Endothelial cell of umbilical vein (primary cell): ENCODE measurements at regions not wholly inside any gene's neighbourhood (a gene's known extent, or its start where the extent isn't known, plus 50 kb on each side); places are given as distances from the start of the nearest gene placed in this dataset.

ENCODE experiments used
- BruUV-seq: library from RNA; stranded (reverse); fragments of 400-500 nt; replicated peaks from 2 replicates; lab custom pipeline; 2021; lab: Mats Ljungman, UMichigan
- CTCF ChIA-PET: fragments of 300-600, 350-600 bp; sonication (Branson Sonifier 250); formaldehyde crosslinking; loops from one replicate; lab custom pipeline; 2021; ENCODE audit warnings: antibody characterized with exemption, inconsistent platforms; lab: Charles Lee
- POLR2A ChIA-PET: fragments of 300-600, 350-600 bp; sonication (Branson Sonifier 250); formaldehyde crosslinking; loops from one replicate; lab custom pipeline; 2021; ENCODE audit warnings: antibody characterized with exemption, inconsistent platforms; lab: Charles Lee
- DNase-seq: peaks from one replicate; pipeline ENCODE4 v3.0.0-alpha.2; 2011; ENCODE audit warnings: low read depth, low spot score
- FAIRE-seq: peaks from 2 replicates; lab custom pipeline; 2011; peaks lifted over from hg19 to GRCh38; lab: Jason Lieb, UNC
- H2AFZ ChIP-seq: 2 replicates; pipeline ENCODE4 v1.6.0; 2012; ENCODE audit warnings: low read depth, low read length, control low read depth, inconsistent platforms
- H3K27ac ChIP-seq: 2 replicates; pipeline ENCODE4 v1.5.1; 2011; ENCODE audit warnings: low read depth, mild to moderate bottlenecking, control low read depth, low read length, moderate library complexity; ENCODE audit not compliant: insufficient read depth
- H3K27me3 ChIP-seq, 2 experiments: 2 replicates each; pipeline versions ENCODE4 v1.6.0 to v1.6.1; 2011; ENCODE audit warnings: low read length in 2 of 2, mixed read lengths in 1 of 2; ENCODE audit not compliant: control insufficient read depth in 2 of 2, insufficient read depth in 2 of 2
- H3K36me3 ChIP-seq, 2 experiments: 2 replicates in 1 of 2; 3 replicates in 1 of 2; pipeline ENCODE4 v1.5.1; 2011; ENCODE audit warnings: low read length in 2 of 2, mild to moderate bottlenecking in 1 of 2, moderate library complexity in 1 of 2; ENCODE audit not compliant: control insufficient read depth in 2 of 2, insufficient read depth in 2 of 2; ENCODE audit errors: extremely low read depth in 1 of 2
- H3K4me1 ChIP-seq: 3 replicates; pipeline ENCODE4 v1.5.1; 2011; ENCODE audit warnings: mild to moderate bottlenecking, low read length; ENCODE audit not compliant: control insufficient read depth, insufficient read depth; ENCODE audit errors: extremely low read depth
- H3K4me2 ChIP-seq: 2 replicates; pipeline ENCODE4 v1.6.1; 2011; ENCODE audit warnings: low read length, control low read depth, mixed read lengths; ENCODE audit not compliant: insufficient read depth
- H3K4me3 ChIP-seq, 3 experiments: fragments of 200-600 bp in 1 of 3; sonication (generic), shearing (Covaris generic) in 1 of 3; replicated peaks in 1 of 3; 2 replicates each; pipeline ENCODE4 v1.5.1; 2011 to 2016; ENCODE audit warnings: control low read depth in 3 of 3, low read length in 3 of 3, mild to moderate bottlenecking in 2 of 3, inconsistent platforms in 1 of 3, low read depth in 1 of 3, moderate library complexity in 1 of 3; ENCODE audit not compliant: insufficient read depth in 1 of 3
- H3K79me2 ChIP-seq: 2 replicates; pipeline ENCODE4 v1.6.0; 2012; ENCODE audit warnings: low read length, inconsistent platforms; ENCODE audit not compliant: control insufficient read depth, insufficient read depth
- H3K9ac ChIP-seq: replicated peaks from 2 replicates; pipeline ENCODE3; 2011; ENCODE audit warnings: low read length, control low read depth; ENCODE audit not compliant: insufficient read depth; ENCODE audit errors: extremely low read depth
- H3K9me1 ChIP-seq: replicated peaks from 3 replicates; pipeline ENCODE4 v1.6.0; 2011; ENCODE audit warnings: mild to moderate bottlenecking, low read length; ENCODE audit not compliant: control insufficient read depth, insufficient read depth; ENCODE audit errors: extremely low read depth
- H3K9me3 ChIP-seq: replicated peaks from 2 replicates; pipeline ENCODE4 v1.5.1; 2012; ENCODE audit warnings: low read length, inconsistent platforms; ENCODE audit not compliant: control insufficient read depth, insufficient read depth
- H4K20me1 ChIP-seq: replicated peaks from 2 replicates; pipeline ENCODE3; 2011; ENCODE audit warnings: mild to moderate bottlenecking, low read length; ENCODE audit not compliant: control insufficient read depth, insufficient read depth; ENCODE audit errors: extremely low read depth
- CTCF ChIP-seq, 2 donors: IDR thresholded peaks; 1 replicate in 1 of 2; 2 replicates in 1 of 2; pipeline ENCODE4 v1.5.1; 2011; ENCODE audit warnings: low read length in 2 of 2, mild to moderate bottlenecking in 2 of 2, moderate library complexity in 2 of 2, control low read depth in 1 of 2, inconsistent platforms in 1 of 2, low read depth in 1 of 2; ENCODE audit not compliant: insufficient read depth in 1 of 2; ENCODE audit errors: extremely low read depth in 1 of 2
- EZH2 ChIP-seq: IDR thresholded peaks from 2 replicates; pipeline ENCODE4 v1.6.1; 2012; ENCODE audit warnings: borderline replicate concordance, low read depth, mild to moderate bottlenecking, moderate library complexity, low read length, inconsistent platforms; ENCODE audit not compliant: severe bottlenecking
- FOS ChIP-seq: IDR thresholded peaks from 2 replicates; pipeline ENCODE4 v1.6.1; 2011; ENCODE audit warnings: mild to moderate bottlenecking, low read length, moderate library complexity, borderline replicate concordance; ENCODE audit not compliant: insufficient read depth
- GATA2 ChIP-seq: IDR thresholded peaks from 2 replicates; pipeline ENCODE4 v1.7.0; 2011; ENCODE audit warnings: low read depth, mild to moderate bottlenecking, moderate library complexity, mixed read lengths, low read length; ENCODE audit not compliant: insufficient read length, insufficient read depth
- JUN ChIP-seq: IDR thresholded peaks from 2 replicates; pipeline ENCODE4 v1.6.1; 2011; ENCODE audit warnings: borderline replicate concordance, low read depth; ENCODE audit not compliant: insufficient read length, insufficient read depth
- MYC ChIP-seq: IDR thresholded peaks from one replicate; pipeline ENCODE4 v1.6.1; 2011; ENCODE audit warnings: mild to moderate bottlenecking, low read depth, low read length
- POLR2A ChIP-seq: IDR thresholded peaks from 2 replicates; pipeline ENCODE4 v1.6.1; 2012; ENCODE audit warnings: low read depth, mild to moderate bottlenecking, control low read depth, low read length
- POLR2AphosphoS5 ChIP-seq: IDR thresholded peaks from 2 replicates; pipeline ENCODE4 v1.6.1; 2012; ENCODE audit warnings: low read depth, mild to moderate bottlenecking, control low read depth, low read length, moderate library complexity; ENCODE audit not compliant: insufficient read depth
- dilution Hi-C: fragments of 300-500 bp; cut with MboI; formaldehyde crosslinking; loops from one replicate; pipeline ENCODE4 v1.15.0; 2019; ENCODE audit warnings: low sequenced_read_pairs; ENCODE audit not compliant: extremely low pct_ligation_motif_present
- intact Hi-C: fragments of 100-400 bp; cut with micrococcal nuclease; formaldehyde crosslinking; loops from one replicate; pipeline ENCODE4 v1.10.0; 2022
- TF ChIP-seq, protein P1 (sequence below): IDR thresholded peaks from 2 replicates; pipeline ENCODE4 v1.6.1; 2011; ENCODE audit not compliant: insufficient read depth, insufficient read length

DNA sequence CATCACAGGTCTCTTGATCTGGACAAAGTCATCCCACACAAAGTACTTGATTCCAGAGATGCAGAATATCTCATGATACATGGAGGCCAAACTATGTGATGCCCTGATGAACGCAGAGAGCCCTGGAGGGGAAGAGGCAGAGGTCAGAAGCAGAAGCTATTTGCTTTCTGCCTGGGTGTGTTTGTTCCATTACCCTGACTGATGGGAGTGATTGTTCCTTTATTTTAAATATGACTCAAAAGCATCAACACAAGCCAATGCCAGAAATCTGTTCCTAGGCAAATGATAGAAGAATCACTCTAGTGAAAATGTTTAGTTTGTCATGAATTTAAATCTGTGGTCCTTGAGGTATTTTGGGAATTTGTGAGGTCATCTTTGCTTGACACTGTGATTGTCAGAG, 54.7 kb upstream of the GGTLC1 start:
- Histone ChIP-seq H3K4me1 (no peaks in the 10 kb centered on the region), H3K4me2 (no peak overlapping the region), H2AFZ (no peak overlapping the region), H3K4me3 (no peak overlapping the region), H3K9me1 (no peaks in the 10 kb centered on the region), H3K9ac (no peak overlapping the region), H3K27me3 (no peaks in the 10 kb centered on the region), H3K27ac (no peak overlapping the region), H3K79me2 (no peaks in the 10 kb centered on the region), H3K36me3 (no peaks in the 10 kb centered on the region), H3K9me3 (no peaks in the 10 kb centered on the region), H4K20me1 (no peaks in the 10 kb centered on the region)
- FAIRE-seq, result no peak
- BruUV-seq, result no TSS peak
- TF ChIP-seq FOS (no peak), GATA2 (no peak), CTCF (IDR thresholded peaks at IDR 0.05; ENCODE audit: extremely low read depth in 1 of 2, insufficient read depth in 1 of 2, low read depth in 1 of 2, low read length in 2 of 2) (no peak), JUN (no peak), POLR2AphosphoS5 (no peak), EZH2 (no peak), MYC (no peak), POLR2A (no peak)
- TF ChIP-seq, protein P1, sequence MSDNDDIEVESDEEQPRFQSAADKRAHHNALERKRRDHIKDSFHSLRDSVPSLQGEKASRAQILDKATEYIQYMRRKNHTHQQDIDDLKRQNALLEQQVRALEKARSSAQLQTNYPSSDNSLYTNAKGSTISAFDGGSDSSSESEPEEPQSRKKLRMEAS, result no peak
- ChIA-PET POLR2A (no interaction called here), CTCF (interaction anchor here (0.9 kb wide), 1 partner anchor 11 kb away, joined by 3 read pairs; no protein-coding TSS in a partner anchor)
- DNase-seq, result no peak
- intact Hi-C loops (no loop called here), dilution Hi-C loops (no loop called here)
